HG02938 (cell line): ENCODE measurements at regions not wholly inside any gene's neighbourhood (a gene's known extent, or its start where the extent isn't known, plus 50 kb on each side); places are given as distances from the start of the nearest gene placed in this dataset.
"Not testable (repeated sequence)": the region's sequence is repeated elsewhere in the genome, so short reads cannot be mapped to it uniquely, and the experiment has no call there.

Source experiments
- ATAC-seq: cut with Tn5 transposase; IDR thresholded peaks from one replicate; pipeline ENCODE4 v1.9.1; 2021; ENCODE audit warnings: mild to moderate bottlenecking, moderate library complexity; ENCODE audit not compliant: unreplicated experiment

DNA sequence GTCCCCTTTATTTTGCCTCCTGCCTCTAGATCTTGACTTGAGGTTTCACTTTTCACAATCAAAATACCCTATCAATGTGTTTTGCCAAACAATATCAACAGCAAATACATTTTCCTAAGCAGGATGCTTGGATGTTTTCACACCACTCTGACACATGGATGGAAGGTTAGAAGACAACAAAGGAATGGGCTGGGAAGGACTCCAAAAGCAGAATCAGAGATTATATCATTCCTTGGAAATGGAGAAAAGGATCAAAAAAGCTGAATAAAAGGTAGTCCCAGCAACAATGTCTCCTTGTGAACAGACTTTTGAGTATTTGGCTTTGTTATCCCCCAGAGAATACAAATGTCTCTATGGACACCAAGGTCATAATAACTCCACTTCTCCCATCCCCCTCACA lies 170.8 kb downstream of the ETAA1 start:
- no peak for ATAC-seq

DNA sequence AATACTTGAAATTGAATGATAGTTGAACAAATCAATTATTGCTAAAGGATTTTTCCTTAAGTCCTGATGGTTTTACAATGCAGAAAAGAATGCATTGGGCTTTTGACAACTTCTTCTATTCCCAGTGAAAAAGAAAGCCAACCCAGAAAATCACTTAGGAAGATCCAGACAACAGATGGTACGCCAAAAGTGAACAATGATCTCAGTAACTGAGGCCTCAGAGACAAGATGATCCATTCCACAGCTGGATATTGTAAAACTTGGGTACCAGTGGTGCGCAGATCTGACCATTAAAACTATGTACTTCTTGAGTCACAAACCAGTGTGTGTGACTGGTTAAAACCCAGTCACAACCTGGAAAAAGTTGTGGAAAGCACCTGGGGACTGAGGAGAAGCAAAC lies 173.5 kb downstream of the ETAA1 start:
- ATAC-seq, result no peak

DNA sequence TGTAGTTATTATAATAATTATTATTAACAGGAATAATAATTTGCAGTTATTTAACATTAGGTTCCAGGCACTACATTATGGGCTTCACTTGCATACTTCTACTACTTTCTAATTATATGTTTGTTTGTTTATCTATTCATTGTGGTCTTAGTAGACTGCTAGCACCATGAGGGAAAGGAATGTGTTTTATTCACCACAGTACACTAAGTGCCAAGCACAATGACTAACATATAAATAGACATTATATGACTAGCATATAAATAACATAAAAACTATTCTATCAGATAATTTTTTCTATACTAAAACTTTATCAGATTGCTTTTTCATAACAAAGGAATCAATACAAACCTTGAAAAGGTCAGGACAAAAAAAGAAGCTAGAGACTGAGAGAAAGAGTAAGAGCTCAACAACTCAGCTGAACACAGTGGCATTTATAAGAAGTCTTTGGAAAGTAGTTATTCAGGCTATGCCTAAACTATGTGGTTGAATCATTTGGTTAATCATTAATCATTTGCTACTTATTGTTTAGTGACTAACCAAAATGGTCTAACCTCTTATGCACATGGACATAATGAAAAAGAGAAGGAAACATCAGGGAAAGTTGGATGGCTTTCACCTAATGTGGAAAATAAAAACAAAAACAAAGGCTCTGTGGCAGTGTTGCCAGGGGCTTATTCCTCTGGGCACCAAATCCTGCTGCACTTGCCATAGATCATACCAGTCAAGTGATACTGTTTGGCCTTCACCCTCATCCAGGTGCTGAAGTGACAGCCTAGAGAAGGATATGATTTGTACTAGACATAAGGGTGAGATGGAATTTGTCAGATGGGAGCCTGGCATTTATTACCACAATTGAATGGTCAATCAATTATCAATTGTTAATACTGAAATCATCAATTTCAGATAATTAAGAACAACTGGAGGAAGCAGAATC lies 174.9 kb downstream of the ETAA1 start:
- ATAC-seq, result no peak

DNA sequence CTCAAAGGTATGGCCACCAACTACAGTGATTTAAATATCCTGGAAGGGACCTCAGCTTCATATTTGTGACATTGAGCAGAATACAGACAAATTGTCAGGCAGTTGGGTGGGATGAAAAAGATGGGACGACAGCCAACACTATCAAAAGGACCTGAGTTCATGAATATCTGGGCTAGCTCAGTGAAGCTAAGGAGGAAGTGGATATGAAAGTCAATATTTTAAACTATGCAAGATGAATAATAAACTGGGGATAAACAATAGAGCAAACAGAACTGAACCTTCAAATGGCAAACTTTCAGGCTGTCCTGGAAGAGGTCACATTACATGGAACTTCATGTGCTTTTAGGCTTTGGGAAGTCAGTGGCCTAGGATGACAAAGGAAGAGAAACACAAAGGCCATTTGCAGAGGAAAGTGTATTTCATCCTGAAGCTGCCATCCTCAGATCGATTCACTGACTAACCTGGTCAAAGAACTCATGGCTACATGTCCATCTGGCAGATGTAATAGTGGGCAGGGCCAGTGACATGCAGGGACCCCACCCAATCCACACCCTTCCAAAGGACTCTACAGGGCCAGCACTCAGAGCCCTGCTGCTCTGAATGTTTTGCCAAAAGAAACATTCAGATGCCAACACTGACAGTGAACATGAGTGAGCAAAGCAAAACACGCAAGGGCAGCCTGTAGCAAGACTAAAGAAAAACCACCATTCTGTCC lies 175.7 kb downstream of the ETAA1 start:
- no peak for ATAC-seq

DNA sequence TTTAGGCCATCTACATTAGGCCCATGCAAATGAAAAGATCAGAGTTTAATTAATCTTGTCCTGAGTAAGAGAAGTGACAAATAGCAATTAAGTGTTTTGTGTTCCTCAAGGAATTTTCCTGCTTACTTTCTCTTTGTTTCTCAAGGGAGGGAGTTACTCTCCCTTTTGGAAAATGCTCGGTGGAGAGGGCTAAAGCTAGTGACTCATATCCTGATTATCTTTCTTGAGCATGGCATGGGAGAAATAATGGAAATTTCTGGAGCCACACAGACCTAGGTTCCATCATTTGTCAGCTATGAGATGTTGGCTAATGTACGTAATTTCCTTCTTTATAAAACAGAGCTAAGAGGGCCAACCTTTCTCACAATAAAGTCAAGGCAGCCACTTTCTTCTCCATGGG lies 177.1 kb downstream of the ETAA1 start:
- ATAC-seq, result no peak

DNA sequence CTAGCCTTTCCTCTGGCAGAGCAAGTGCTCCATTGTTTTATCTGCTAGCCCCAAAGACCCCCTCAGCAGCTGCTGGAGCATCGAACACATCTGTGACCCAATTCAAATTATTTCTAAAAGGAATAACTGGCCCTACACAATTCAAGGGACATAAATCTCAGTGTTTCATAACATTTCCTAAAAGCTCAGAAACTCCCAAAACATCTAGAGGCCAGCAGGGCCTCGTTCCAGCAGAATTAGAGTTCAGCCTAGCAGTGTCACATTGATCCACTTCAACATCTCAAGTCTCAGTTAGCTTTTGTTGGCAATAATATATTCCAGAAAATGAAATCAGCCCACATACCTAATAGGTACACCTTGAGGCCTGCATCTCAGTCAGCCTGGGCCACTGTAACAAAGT lies 179.1 kb downstream of the ETAA1 start:
- ATAC-seq, result no peak

DNA sequence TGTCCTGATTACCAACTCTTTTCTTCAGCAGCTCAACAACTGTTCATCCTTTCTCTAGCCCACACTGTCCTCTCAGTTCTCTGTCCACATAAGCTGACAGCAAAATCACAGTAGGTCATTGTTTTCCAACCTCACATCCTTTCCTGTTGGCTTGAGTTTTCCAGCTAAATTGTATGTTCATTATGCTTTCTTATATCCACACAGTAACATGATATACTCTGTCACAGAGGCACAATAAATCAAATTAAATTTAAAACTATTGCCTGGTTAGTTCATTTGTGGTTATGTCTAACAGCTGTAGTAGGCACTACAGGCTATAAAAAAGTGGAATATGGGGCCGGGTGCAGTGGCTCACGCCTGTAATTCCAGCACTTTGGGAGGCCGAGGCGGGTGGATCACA lies 179.9 kb downstream of the ETAA1 start:
- no peak for ATAC-seq

DNA sequence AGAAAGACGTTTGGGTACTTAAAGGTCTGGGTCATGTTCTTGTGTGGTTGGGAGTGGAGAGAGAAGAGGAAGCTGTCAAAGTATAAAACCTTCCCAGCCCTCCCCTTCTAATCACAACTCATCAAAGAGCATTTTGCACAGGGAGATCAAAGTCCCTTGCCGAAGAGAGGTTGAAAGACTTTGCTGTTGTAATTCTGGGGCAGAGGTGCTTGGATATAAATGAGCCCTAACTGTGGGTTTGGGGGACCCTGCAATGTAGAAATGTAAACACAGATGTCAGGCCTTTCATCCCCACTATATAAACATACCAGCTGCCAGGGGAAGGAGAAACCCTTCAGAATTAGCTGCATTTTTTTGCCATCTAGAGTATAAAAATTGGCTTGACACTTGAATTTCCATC lies 182.1 kb downstream of the ETAA1 start:
- no peak for ATAC-seq

DNA sequence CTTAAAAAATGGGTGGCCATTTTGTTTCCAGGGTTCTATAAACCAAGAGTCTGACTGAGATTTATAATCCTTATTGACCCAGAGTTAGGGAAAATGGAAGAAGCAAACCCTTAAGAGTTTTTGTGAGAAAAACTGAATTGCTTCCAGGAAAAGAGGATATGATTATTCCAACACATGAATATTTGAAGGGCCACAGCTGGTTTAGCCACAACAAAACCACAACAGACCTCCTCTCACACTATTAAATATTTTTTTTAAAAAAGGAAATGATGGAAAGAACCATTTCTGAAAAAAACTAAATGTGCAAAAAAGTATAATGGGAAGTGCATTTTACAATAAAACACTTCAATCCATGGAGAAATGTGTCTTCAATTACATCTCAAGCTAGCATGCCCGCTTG lies 182.7 kb downstream of the ETAA1 start:
- ATAC-seq, result no peak

DNA sequence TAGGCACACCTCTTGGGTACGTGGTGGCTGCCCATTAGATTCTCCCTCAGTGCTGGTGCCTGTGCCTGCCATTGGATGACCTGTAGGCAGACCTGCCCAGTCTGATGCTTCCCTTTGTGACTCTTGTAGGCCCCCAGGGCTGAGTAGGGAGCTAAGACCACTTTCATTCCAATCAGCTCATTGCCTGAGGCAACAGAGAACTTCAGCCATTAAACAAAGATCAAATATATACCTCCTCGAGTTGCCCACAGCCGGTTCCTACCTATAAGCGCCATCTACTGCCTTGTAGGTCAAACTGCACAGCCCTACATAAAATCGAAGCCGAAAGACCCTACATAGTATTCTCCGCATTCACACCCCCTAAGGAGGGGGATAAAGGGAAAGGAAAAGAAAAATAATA lies 184.6 kb downstream of the ETAA1 start:
- ATAC-seq, result no peak

DNA sequence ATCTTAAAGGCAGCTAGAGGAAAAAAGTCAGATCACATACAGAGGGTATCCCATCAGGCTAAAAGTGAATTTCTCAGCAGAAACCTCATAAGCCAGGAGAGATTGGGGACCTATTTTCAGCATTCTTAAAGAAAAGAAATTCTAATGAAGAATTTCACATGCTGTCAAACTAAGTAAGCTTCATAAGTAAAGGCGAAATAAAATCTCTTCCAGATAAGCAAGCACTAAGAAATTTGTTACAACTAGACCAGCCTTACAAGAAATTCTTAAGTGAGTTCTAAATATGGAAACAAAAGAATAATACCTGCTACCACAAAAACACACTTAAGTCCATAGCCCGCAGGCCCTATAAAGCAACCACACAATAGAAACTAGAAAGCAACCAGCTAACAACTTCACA lies 186.1 kb downstream of the ETAA1 start:
- no peak for ATAC-seq

DNA sequence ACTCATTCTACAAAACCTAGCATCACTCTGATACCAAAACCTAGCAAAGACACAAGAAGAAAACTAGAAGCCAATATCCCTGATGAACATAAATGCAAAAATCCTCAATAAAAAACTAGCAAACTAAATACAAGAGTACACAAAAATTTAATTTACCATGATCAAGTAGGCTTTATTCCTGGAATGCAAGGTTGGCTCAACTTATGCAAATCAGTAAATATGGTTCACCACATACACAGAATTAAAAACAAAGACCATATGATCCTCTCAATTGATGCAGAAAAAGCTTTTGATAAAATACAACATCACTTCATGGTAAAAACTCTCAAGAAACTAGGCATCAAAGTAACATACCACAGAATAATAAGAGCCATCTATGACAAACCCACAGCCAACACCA lies 188.3 kb downstream of the ETAA1 start:
- no peak for ATAC-seq

DNA sequence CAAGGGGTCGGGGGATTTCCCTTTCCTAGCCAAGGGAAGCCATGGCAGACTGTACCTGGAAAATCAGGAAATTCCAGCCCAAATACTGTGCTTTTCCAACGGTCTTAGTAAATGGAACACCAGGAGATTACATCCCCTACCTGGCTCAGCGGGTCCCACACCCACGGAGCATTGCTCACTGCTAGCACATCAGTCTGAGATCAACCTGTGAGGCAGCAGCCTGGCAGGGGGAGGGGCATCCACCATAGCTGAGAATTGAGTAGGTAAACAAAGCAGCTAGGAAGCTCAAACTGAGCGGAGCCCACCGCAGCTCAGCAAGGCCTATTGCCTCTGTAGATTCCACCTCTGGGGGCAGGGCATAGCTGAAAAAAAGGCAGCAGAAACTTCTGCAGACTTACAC lies 192.0 kb downstream of the ETAA1 start:
- not testable (repeated sequence) for ATAC-seq

DNA sequence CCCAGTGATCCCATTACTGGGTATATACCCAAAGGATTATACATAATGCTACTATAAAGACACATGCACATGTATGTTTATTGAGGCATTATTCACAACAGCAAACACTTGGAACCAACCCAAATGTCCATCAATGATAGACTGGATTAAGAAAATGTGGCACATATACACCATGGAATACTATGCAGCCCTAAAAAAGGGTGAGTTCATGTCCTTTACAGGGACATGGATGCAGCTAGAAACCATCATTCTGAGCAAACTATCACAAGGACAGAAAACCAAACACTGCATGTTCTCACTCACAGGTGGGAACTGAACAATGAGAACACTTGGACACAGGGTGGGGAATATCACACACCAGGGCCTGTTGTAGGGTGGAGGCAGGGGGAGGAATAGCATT lies 197.4 kb downstream of the ETAA1 start:
- ATAC-seq, result not testable (repeated sequence)

DNA sequence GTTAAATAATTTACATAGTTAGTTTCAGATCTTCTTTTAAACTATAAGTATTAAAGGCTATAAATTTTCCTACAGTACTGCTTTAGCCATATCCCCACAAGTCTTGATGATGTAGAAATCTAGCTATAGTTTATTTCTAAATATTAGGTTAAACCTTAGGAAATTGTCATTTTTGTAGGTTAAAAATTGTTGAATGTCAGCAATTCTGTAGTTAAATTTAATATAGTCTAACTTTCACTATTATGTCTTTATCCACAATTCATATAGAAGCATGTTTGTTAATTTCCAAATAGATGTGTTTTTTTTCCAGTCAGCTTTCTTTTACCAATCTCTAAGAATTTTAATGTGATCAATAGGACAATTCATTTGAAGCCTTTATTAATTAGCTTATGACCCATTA lies 199.7 kb downstream of the ETAA1 start:
- no peak for ATAC-seq

DNA sequence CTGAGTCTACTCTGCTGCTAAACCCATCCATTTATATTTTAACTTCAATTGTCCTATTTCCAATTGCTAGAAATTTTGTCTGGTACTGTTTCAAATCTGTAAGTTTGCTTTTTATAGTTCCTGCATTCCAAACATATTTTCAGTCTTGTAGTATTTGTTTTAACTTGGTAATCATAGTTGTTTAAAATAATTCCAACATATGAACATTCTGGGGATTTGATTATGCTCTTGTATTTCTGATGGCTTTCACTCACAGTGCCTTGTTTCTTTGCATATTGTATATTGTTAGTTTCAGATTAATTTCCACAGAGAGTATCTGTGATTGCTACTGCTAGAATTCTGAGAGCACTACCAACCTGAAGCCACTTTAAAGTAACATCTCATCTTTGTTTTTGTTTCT lies 202.4 kb downstream of the ETAA1 start:
- ATAC-seq, result no peak

DNA sequence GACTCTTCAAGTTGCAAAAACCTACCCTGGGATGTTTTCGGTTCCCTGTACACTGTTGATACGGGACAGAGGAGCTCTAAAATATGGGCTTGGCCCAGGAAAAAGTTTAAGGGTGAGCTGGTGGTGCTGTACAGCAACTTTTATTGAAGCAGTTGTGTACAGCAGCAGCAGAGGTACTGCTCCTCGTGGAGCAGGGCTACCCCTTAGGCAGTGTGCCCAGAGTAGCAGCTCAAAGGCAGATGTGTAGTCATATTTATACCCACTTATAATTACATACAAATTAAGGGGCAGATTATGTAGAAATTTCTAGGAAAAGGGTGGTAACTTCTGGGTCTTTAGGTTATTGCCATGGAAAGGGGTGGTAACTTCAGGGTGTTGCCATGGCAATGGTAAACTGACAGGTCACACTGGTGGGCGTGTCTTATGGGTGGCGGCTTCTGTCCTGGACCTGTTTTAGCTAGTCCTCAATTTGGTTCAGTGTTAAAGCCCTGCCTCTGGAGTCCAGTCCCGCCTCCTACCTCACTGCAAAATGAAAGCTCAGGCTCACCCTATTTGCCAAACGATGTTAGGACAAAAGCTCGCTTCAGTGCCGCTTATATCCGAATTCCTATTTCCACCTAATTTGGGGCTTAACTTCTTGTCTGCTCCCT lies 203.2 kb downstream of the ETAA1 start:
- ATAC-seq, result no peak

DNA sequence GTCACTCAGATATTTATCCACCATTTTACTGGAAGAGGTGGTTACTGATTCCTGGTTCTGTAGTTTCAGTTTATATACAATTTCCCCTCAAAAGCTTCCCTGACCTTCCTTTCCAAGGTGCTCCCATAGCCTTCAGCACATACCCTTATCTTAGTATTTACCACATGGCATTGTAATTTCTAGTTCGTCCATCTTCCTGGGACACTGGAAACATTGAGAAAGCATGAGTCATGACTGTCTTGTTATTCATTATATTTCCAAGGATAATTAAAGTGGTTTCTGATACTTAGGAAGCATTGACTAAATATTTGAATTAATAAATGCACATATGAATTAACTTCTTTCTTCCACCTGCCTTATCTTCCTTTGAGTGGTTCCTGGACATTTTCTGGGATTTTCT lies 203.8 kb downstream of the ETAA1 start:
- ATAC-seq, result no peak

DNA sequence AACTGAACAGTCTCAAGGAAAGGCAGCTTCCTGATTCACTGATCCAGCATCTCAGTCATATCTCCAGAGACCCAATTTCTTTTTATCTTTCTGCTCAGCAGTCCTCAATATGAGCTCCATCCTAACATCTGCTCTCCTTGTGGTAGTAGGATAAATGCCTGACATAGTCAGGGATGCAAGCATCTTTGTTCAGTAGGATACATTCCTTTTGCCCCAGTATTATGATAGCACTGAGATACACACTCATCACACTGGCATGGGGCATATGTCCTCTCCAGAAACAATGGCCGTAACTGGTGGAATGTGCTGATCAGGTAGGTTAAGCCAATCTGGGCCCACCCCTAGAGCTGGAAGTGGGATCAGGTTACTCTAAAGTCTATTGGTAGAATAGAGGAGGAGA lies 207.2 kb downstream of the ETAA1 start:
- ATAC-seq, result no peak

DNA sequence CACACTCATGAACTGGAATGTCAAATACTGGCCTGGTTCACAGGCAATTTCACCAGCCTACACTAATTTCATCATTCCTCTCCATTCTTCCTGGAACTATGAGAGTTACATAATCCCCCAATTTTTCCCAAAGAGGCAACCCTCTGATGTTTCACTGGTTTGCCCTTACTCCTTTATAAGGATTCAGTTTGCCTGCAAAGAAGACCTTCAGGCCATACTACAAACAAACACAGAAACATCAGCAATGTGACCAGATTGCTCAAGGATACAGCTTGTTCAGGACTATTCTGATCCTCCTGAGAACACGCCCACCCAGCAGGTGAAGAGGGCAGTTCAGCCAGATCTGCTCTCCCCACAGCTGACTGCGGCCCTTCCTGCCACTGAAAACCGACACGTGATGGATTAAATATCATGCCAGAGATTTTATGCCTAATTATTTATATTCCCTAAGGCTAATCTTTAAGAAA lies 215.5 kb downstream of the ETAA1 start:
- ATAC-seq, result no peak

DNA sequence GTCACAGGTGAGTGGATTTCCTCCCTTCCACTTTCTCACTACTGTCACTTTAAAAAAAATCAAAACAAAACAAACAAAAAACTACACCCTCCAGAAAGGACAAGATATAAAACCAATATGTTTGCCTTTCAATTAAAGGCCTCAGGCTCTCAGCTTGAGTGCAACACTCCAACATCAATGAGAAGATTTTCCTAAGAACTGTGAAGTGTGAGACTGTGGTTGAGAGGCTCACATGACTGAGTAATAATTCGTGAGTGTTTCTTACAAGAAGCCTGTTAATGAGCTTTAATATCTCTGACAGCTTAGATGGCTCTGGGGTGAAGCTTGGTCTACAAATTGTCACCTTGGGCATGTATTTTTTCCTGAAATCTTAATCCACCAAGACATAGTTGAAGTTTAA lies 216.1 kb downstream of the ETAA1 start:
- ATAC-seq, result no peak

DNA sequence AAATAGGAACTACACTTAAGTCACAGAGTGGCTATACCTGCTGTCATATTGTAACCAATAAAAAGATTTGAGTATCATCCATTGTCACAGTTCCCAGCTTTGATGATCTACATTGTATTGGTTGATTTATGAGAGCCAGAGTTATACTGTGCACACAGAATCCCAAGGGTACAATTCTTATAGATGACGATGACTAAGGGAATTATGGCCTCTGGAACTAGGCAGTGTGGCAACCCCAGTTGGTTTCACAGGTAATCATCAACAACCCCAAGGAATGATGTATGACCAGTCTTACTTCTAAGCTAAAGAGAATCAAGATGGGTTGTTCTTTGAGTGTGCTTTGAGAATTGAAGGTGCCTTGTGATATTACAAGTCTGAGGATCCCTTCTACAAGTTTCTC lies 217.3 kb downstream of the ETAA1 start:
- no peak for ATAC-seq
